OCI-LY1 (cell line): ENCODE measurements at regions not wholly inside any gene's neighbourhood (a gene's known extent, or its start where the extent isn't known, plus 50 kb on each side); places are given as distances from the start of the nearest gene placed in this dataset.

ENCODE experiments used
- H2AFZ ChIP-seq: fragments of 200-600 bp; sonication (generic), shearing (Covaris generic); 2 replicates; pipeline ENCODE4 v1.6.0; 2014; ENCODE audit warnings: antibody characterized with exemption, mild to moderate bottlenecking, low read length
- H3F3A ChIP-seq: fragments of 200-600 bp; sonication (generic), shearing (Covaris generic); 2 replicates; pipeline ENCODE4 v1.6.0; 2014; ENCODE audit warnings: mild to moderate bottlenecking, antibody characterized with exemption, low read length, moderate library complexity; ENCODE audit not compliant: insufficient read depth
- H3K27ac ChIP-seq: fragments of 200-600 bp; sonication (generic); 2 replicates; pipeline ENCODE4 v1.5.1; 2014; ENCODE audit warnings: low read length, mixed run types, mild to moderate bottlenecking, low read depth; ENCODE audit not compliant: poor library complexity, severe bottlenecking
- H3K27me3 ChIP-seq: fragments of 200-600 bp; sonication (generic); 2 replicates; pipeline ENCODE4 v1.6.0; 2014; ENCODE audit warnings: antibody characterized with exemption, mild to moderate bottlenecking, low read length, moderate library complexity; ENCODE audit not compliant: insufficient read depth
- H3K36me3 ChIP-seq: fragments of 200-600 bp; sonication (generic); 2 replicates; pipeline ENCODE4 v1.6.1; 2014; ENCODE audit warnings: mild to moderate bottlenecking, antibody characterized with exemption, low read length, moderate library complexity, mixed read lengths; ENCODE audit not compliant: insufficient read depth
- H3K4me1 ChIP-seq: fragments of 200-600 bp; sonication (generic); 2 replicates; pipeline ENCODE4 v1.5.1; 2014; ENCODE audit warnings: mild to moderate bottlenecking, low read length, moderate library complexity; ENCODE audit not compliant: insufficient read depth, severe bottlenecking
- H3K4me2 ChIP-seq: fragments of 200-600 bp; sonication (generic), shearing (Covaris generic); 2 replicates; pipeline ENCODE4 v1.6.1; 2014; ENCODE audit warnings: low read length
- H3K4me3 ChIP-seq: fragments of 200-600 bp; sonication (generic); 2 replicates; pipeline ENCODE4 v1.5.1; 2014; ENCODE audit warnings: low read length, low read depth, mild to moderate bottlenecking, mixed read lengths; ENCODE audit not compliant: poor library complexity, severe bottlenecking
- H3K79me2 ChIP-seq: fragments of 200-600 bp; shearing (Covaris generic); 2 replicates; pipeline ENCODE4 v1.6.1; 2016; ENCODE audit warnings: mixed run types, low read length, mixed read lengths; ENCODE audit not compliant: insufficient read depth
- H3K9ac ChIP-seq: fragments of 200-600 bp; sonication (generic), shearing (Covaris generic); 2 replicates; pipeline ENCODE4 v1.6.1; 2014; ENCODE audit warnings: mild to moderate bottlenecking, low read length, mixed read lengths
- H3K9me2 ChIP-seq: fragments of 200-600 bp; sonication (generic), shearing (Covaris generic); 2 replicates; pipeline ENCODE4 v1.6.1; 2014; ENCODE audit warnings: low read depth, mild to moderate bottlenecking, low read length, mixed read lengths
- H3K9me3 ChIP-seq: fragments of 200-600 bp; shearing (Covaris generic); 2 replicates; pipeline ENCODE4 v1.6.1; 2014; ENCODE audit warnings: low read length, mixed read lengths
- H4K20me1 ChIP-seq: fragments of 200-600 bp; sonication (generic), shearing (Covaris generic); 2 replicates; pipeline ENCODE4 v1.6.0; 2016; ENCODE audit warnings: mild to moderate bottlenecking, low read length; ENCODE audit not compliant: insufficient read depth
- CTCF ChIP-seq: fragments of 200-600 bp; sonication (generic), shearing (Covaris generic); IDR thresholded peaks from 2 replicates; pipeline ENCODE4 v1.5.1; 2017; ENCODE audit warnings: mild to moderate bottlenecking, antibody characterized with exemption, low read length, moderate library complexity, mixed read lengths
- EZH2 ChIP-seq: fragments of 200-600 bp; sonication (generic), shearing (Covaris generic); IDR thresholded peaks from 2 replicates; pipeline ENCODE4 v1.8.0; 2017; ENCODE audit warnings: borderline replicate concordance, mixed run types, mild to moderate bottlenecking, antibody characterized with exemption, low read length, moderate library complexity, mixed read lengths

GRCh38 chr16:85197611-85198566, 85.6 kb upstream of the CIBAR2 start:
- Histone ChIP-seq H3K36me3 (no peaks in the 10 kb centered on the region), H3K4me1 (no peaks in the 10 kb centered on the region), H3K4me2 (no peak overlapping the region), H2AFZ (no peak overlapping the region), H3K27me3 (peaks cover 15% of the 10 kb centered on the region; the same call in 1 of the 2 replicates), H3K9me2 (no peaks in the 10 kb centered on the region), H3K27ac (no peak overlapping the region), H3K9me3 (no peaks in the 10 kb centered on the region), H3F3A (no peaks in the 10 kb centered on the region), H3K4me3 (no peak overlapping the region), H3K9ac (no peak overlapping the region), H4K20me1 (no peaks in the 10 kb centered on the region), H3K79me2 (no peaks in the 10 kb centered on the region)
- no peak for TF ChIP-seq EZH2
- TF ChIP-seq CTCF = no peak

GRCh38 chr16:85199069-85199725, 86.9 kb upstream of the CIBAR2 start:
- Histone ChIP-seq H4K20me1 (no peaks in the 10 kb centered on the region), H3K79me2 (no peaks in the 10 kb centered on the region), H3K36me3 (no peaks in the 10 kb centered on the region), H3K9ac (no peak overlapping the region), H3K4me3 (no peak overlapping the region), H3F3A (no peaks in the 10 kb centered on the region), H3K27ac (no peak overlapping the region), H2AFZ (no peak overlapping the region), H3K4me1 (no peaks in the 10 kb centered on the region), H3K9me3 (no peaks in the 10 kb centered on the region), H3K27me3 (peaks cover 18% of the 10 kb centered on the region), H3K9me2 (no peaks in the 10 kb centered on the region), H3K4me2 (no peak overlapping the region)
- no peak for TF ChIP-seq EZH2
- no peak for TF ChIP-seq CTCF

- H3K4me2 ChIP-seq = no peak overlapping the region
- H3K79me2 ChIP-seq = no peaks in the 10 kb centered on the region
- H3K36me3 ChIP-seq = no peaks in the 10 kb centered on the region
Observed at GRCh38 chr16:85199880-85200279, 87.6 kb upstream of the CIBAR2 start.

More at GRCh38 chr16:85199880-85200279, 87.6 kb upstream of the CIBAR2 start:
- Histone ChIP-seq H2AFZ (no peak overlapping the region), H3K4me1 (no peaks in the 10 kb centered on the region), H3K4me3 (no peak overlapping the region), H3F3A (no peaks in the 10 kb centered on the region), H3K9me2 (no peaks in the 10 kb centered on the region), H3K27ac (no peak overlapping the region), H3K27me3 (peaks cover 18% of the 10 kb centered on the region), H4K20me1 (no peaks in the 10 kb centered on the region), H3K9ac (no peak overlapping the region), H3K9me3 (no peaks in the 10 kb centered on the region)
- TF ChIP-seq EZH2 = no peak
- no peak for TF ChIP-seq CTCF
